Hematopoietic multipotent progenitor cell treated with erythropoietin and hydrocortisone succinate and interleukin-3 and kit ligand, for 15 days (in vitro differentiated cells): ENCODE measurements at regions not wholly inside any gene's neighbourhood (a gene's known extent, or its start where the extent isn't known, plus 50 kb on each side); places are given as distances from the start of the nearest gene placed in this dataset.
"Not testable (repeated sequence)": the region's sequence is repeated elsewhere in the genome, so short reads cannot be mapped to it uniquely, and the experiment has no call there.

Experiments
- DNase-seq: peaks from one replicate; pipeline ENCODE4 v3.0.0-alpha.2; 2015; ENCODE audit warnings: low spot score

- DNase-seq: no peak
Measured at GRCh38 chr9:95784318-95784717, 91.2 kb upstream of the ERCC6L2 start.

GRCh38 chr9:95783426-95783975 lies 92.0 kb upstream of the ERCC6L2 start:
- DNase-seq: no peak

GRCh38 chr9:95780751-95781150 lies 94.7 kb upstream of the ERCC6L2 start:
- no peak for DNase-seq

- DNase-seq: no peak
Measured at GRCh38 chr9:95780121-95780520, 95.4 kb upstream of the ERCC6L2 start.

- DNase-seq: not testable (repeated sequence)
Measured at GRCh38 chr9:95779597-95779996, 95.9 kb upstream of the ERCC6L2 start.

GRCh38 chr9:95778957-95779356 lies 96.5 kb upstream of the ERCC6L2 start:
- DNase-seq: no peak

GRCh38 chr9:95777136-95777535 lies 98.4 kb upstream of the ERCC6L2 start:
- DNase-seq: no peak

GRCh38 chr9:95776176-95776575 lies 99.3 kb upstream of the ERCC6L2 start:
- DNase-seq: no peak

- DNase-seq: no peak
Measured at GRCh38 chr9:95775191-95775590, 100.3 kb upstream of the ERCC6L2 start.

- DNase-seq: no peak
Measured at GRCh38 chr9:95773053-95773418, 102.5 kb upstream of the ERCC6L2 start.

GRCh38 chr9:95772320-95773052 lies 103.0 kb upstream of the ERCC6L2 start:
- DNase-seq: no peak

GRCh38 chr9:95771556-95772246 lies 103.8 kb upstream of the ERCC6L2 start:
- no peak for DNase-seq

GRCh38 chr9:95770653-95771131 lies 104.8 kb upstream of the ERCC6L2 start:
- DNase-seq: no peak

GRCh38 chr9:95769909-95770433 lies 105.5 kb upstream of the ERCC6L2 start:
- DNase-seq: no peak

- DNase-seq: no peak
Measured at GRCh38 chr9:95769473-95769872, 106.0 kb upstream of the ERCC6L2 start.

- no peak for DNase-seq
Measured at GRCh38 chr9:95766906-95767305, 108.6 kb upstream of the ERCC6L2 start.

- no peak for DNase-seq
Measured at GRCh38 chr9:95764533-95765319, 110.8 kb upstream of the ERCC6L2 start.

GRCh38 chr9:95763983-95764382 lies 111.5 kb upstream of the ERCC6L2 start:
- DNase-seq: no peak

GRCh38 chr9:95763006-95763405 lies 112.5 kb upstream of the ERCC6L2 start:
- no peak for DNase-seq

GRCh38 chr9:95762322-95762721 lies 113.2 kb upstream of the ERCC6L2 start:
- DNase-seq: no peak

- no peak for DNase-seq
Measured at GRCh38 chr9:95760791-95761190, 114.7 kb upstream of the ERCC6L2 start.

GRCh38 chr9:95757439-95757838 lies 118.1 kb upstream of the ERCC6L2 start:
- no peak for DNase-seq
